GM19239 (cell line): ENCODE measurements at regions not wholly inside any gene's neighbourhood (a gene's known extent, or its start where the extent isn't known, plus 50 kb on each side); places are given as distances from the start of the nearest gene placed in this dataset.

ENCODE experiments used
- DNase-seq: peaks from one replicate; pipeline ENCODE4 v3.0.0; 2011; ENCODE audit warnings: low spot score; ENCODE audit not compliant: insufficient read length
- FAIRE-seq: peaks from 2 replicates; lab custom pipeline; 2011; peaks lifted over from hg19 to GRCh38; lab: Jason Lieb, UNC

DNA sequence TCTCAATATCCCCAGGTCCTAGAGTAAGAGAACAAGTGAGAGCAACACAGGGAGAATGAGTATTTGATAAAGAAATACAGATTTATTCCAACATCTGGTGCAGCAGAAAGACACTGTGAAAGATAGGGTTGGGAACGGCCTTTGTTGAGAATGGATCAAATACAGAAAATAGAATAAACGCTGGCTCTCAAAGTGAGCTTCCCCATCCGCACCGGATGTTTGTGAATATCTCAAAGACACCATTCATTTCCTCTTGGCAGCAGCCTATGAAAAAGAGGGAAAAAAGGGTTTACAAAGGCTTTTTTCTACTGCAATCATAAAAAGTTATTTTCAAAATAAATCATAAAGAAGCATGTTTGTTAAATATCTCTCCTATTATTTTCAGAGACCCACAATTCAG, 279.3 kb downstream of the CASP12 start:
- no peak for FAIRE-seq
- no peak for DNase-seq

DNA sequence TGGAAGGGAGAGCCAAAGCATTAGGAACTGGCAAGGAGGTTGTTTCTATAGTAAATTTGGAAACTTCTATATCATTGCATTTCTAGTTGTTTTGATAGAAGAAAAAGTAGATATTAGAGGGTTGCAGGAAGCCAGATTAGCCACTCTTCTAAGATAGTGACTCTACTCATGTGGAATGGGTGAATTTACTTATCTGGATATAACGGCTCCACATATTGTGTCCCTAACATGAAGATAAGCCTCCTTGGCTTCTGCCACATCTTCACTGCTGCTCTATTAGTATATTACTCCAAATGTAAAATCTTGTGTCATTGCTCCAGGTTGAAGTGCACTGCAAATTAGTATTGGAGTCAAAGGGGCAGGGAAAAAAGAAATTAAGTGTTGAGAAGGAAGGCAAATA, 283.3 kb downstream of the CASP12 start:
- DNase-seq = no peak
- FAIRE-seq = no peak

DNA sequence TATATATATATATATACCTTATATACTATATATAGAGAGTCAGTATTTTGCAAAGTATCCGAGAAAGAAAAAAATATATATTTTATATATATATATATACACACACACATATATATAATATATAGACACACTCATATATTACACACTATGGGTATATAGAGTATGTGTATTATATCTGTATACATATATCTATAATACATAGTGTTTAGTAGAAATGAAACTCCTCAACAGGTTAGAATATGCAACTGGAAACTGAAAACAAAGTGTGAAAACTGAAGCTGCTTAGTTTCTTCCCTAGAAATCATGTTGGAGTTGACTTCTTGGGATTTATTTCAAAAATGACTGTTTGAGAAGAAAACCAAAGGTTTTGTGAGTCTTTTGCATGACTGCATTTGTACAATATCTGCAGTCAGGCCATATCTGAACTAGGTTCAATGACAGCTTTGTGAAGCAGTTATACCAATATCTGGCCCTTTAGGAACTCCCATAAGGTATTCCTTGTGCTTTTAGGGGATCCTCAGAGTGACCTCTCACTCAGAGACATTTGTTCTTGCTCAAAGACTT, 284.1 kb downstream of the CASP12 start:
- FAIRE-seq (no peak), DNase-seq (no peak)

DNA sequence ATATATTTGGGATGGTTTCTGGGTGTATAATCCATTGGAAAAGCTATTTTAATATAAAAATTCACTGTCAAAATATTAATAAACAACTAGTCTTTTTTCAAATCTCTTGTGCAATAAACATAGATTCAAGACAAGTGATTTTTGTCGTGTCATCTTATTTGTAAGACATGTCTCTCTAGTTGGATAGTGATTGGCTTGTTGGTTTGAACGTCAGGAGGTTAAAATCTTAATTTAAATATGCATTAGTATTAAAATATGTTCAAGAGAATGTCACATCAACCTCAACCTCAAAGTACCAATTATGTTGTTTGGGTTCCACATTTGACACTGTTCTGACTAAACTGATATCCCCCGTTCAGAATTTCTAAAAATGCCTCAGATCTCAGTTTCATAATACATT, 287.6 kb downstream of the CASP12 start:
- no peak for FAIRE-seq
- no peak for DNase-seq

DNA sequence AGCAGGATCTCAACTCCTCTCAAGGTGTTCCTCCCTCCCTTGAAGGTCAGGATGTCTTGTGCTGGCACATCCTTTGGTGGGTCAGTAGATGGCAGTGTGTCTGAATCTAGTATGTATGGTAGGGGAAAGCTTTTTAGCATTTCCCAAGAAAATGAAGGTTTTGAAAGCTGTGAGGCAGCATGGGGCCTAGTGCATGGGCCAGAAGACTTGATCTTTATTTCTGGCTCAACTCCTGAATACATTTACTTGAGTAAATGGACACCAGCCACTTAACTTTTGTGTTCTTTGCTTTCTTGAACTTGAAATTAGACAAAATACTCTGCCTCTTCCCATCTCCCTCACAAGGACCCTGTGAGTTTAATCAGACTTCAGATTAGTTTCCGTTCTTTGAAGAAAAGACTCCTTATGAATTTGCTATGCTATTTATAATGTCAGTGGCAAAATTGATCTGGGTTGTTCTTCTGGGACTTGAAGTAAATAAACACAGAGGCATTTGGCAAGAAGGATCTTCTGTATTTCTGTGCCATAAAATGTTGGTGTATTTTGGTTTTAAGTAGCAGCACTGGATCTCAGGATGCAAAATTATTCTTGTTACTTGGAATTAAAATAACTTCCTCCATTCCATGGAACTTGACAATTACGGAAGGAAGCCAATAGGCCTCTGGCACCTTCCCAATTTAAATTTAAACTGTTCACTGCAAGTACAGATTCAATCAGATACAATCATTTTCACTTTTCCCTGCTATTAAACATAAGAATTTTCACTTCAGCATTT, 288.8 kb downstream of the CASP12 start:
- DNase-seq (peak; percentile 20), FAIRE-seq (no peak)

DNA sequence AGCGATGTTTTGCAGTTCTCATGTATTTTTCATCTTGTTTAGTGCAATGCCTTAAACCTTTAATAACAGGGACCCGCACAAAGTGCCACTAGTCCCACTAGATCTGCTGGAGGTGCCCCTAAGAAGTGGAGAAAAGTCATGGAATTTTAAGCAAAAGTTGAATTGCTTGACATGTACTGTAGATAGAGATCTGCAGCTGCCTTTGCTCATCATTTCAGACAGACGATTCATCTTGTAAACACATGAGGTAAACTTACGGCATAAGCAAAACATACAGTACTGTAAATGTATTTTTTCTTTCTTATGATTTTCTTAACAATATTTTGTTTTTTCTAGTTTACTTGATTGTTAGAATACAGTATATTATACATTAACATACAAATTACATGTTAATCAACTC, 295.6 kb downstream of the CASP12 start:
- DNase-seq (no peak), FAIRE-seq (no peak)

DNA sequence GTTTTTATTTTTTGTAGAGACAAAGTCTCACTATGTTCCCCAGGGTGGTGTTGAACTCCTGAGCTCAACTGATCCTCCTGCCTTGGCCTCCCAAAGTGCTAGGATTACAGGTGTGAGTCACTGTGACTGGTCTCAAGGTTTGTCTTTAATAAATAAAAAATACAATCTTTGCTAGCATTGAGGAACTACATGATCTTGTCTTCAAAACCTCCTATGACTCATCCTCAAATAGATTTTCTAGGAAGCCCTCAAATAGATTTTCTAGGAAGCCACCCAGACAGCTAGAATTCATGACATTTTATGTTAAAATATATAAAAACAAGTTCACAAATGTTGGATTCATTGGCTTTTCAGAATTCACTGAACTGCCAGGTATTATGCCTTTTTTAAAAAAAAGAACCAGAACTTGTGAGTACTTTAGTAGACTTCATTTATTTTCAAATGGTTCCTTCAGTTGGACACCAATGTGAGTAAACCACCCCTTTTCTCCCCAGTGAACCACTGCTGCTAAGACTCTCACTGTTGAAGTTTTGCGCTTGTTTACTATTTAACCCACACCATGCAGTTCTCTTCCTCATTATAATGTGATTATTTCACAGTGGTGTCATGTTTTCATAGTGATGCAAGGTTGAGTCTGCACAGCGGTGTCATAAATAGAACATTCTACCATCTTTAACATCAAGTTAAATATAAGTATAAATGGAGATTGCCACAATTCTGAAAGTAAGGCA, 303.9 kb downstream of the CASP12 start:
- no peak for FAIRE-seq

DNA sequence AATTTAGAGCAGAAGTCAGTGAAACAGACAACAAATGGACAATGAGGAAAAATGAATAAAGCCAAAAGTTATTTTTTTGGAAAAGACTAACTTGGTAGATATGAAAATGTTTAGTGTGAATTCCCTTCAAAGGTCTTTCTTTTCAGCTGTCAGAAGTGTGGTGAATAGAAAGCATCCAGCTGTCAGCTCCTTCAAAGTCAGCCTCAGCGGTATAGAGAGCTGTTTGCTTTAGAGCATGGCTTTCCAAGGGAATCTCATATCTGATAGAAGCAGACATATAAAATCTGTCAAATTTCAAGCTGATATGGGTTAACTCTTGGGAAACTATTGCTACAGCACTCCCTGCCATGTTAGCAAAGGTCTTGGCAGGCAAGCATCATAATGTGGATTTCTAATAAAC, 309.3 kb downstream of the CASP12 start:
- DNase-seq (no peak), FAIRE-seq (no peak)

More for the DNA sequence above, 303.9 kb downstream of the CASP12 start:
- DNase-seq = no peak

DNA sequence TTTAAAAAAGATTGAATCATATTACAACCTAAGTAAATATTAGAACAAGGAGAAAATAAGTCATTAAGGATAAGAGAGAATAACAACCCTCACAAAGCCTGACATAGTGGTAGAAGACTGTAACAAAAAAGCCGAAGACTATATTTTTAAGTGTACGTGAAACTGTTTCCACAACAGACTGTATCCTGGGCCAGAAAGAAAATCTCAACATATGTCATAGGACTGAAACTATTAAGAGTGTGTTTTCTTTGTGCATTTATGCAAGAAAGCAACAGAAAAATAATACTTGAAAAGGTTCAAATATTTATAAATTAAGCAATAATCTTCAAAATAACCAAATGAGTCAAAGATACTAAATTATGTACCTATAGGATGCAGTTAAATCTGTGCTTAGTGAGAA, 309.8 kb downstream of the CASP12 start:
- FAIRE-seq (no peak), DNase-seq (no peak)

DNA sequence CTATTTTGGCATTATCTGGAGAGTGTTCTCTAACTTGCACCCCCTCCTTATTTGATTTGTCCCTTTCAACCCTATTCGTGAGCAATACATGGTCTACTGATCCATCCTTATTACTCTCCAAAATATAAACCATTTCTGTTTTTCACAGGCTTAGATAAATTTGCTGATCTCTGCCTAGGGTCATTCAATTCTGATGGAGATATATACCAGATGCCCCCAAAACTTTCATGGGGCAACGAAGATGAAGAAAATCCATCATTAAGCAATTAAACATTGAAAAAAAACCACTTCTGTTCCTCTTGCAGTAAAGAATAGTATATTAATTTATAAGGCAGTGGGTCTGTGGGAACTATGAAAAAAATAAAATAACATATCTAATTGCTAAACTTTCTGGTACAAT, 313.4 kb downstream of the CASP12 start:
- FAIRE-seq (no peak), DNase-seq (no peak)

DNA sequence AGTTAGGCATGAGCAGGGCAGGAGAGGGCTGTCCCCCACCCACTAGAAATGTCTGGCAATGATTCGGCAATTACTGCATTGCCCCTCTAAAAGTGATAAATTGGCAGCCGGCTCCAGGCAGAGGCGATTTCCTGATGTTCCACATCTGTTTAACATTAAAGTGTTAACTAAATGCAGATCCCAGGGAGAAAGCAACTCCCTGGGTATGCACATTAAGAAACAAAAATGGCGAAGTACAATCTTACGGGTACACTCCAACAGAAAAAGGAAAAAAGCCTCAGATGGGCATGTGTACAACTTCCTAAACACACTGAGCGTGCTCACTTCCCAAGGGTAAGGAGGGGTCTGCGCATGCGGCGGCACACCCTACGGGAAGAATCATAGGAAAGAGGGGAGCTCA, 314.4 kb downstream of the CASP12 start:
- no peak for DNase-seq
- no peak for FAIRE-seq

DNA sequence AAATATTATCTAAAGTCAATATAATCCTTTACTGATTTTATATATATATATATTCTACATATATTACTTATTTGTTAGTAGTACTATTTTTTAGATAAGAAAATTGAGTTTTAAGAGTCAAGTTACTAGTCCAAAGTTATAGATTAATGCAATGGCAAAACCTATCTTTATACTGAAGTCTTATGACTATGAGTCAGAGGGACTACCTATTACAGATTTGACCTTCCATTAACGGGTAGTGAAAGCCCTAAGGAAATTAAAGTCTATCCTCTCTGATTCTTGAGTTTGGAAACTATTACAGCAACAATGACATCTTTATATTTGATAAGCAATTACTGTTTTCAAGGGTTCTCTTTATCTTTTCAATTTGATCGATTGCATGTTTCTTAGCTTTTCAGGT, 315.8 kb downstream of the CASP12 start:
- FAIRE-seq = no peak
- no peak for DNase-seq

DNA sequence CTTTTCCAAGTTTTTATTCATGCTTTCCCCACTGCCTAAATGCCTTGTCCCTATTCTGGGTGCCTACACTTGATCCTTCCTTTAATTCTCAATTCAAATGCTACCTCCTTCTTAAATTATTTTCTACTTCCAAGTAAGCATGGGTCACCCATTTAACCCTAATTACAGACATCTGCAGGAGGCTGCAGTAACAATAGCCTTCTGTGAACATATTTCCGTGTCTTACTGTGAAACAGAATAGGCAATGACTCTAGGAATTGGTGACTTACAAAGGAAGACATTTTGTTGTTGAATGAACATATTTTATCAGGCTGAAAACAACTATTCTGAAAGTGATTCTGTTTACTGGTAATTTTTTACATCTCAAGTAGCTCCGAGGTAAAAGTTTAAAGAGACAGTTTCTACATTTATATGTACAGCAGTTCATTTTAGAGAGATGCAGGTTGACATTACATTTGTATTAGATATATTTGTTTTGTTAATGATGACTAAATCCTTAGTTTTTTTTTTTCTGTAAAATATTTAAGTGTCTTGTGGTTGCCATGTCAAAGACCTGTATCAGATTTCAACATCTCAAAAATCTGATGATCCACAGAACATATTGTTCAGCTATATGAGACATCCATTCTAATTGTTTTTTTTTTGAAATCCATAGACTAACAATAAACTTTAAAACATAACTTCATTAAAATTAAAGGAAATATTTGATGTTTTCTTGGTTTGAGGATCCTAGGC, 316.8 kb downstream of the CASP12 start:
- no peak for DNase-seq
- no peak for FAIRE-seq

DNA sequence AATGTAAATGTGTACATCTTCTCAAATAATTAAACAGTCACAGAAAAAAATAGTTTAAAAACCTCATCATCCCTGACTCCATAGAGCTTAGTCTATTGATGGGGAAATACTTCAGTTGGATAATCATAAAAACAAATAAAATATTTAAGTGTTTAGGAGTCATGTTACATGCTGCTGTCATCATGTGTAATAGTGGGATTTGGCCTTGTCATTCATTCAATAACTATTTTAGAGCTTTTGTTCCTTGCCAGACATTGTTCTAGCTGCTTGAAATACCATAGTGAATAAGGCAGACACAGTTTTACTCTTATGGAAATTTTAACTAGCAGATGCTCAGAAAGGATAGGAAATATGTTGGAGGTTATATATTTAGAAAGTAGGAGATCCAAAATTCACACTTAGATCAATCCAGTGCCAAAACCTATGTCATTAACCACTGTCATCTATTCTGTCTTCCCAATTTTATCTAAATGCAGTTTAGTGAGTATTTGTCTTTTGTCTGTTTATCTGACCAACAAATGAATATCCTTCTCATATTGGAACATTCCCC, 324.7 kb downstream of the CASP12 start:
- DNase-seq (no peak), FAIRE-seq (no peak)

DNA sequence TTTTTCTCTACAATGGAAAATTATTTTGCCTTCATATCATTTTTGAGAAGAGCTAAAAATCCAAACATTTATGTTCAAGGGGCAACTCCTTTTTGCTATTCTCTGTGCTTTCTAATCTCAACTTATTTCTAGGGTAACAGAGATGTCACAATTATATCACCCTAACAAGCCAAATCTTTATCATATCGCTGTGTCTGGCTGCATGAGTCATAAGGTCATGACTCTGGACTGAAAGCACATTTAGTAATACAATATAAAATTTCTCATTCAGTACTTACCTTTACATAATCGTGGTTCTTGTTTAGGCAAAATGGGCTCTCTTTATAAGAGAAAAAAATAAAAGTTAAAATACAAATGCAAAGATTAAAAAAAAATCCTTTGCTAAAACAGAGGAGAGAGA, 326.0 kb downstream of the CASP12 start:
- FAIRE-seq (no peak), DNase-seq (no peak)

DNA sequence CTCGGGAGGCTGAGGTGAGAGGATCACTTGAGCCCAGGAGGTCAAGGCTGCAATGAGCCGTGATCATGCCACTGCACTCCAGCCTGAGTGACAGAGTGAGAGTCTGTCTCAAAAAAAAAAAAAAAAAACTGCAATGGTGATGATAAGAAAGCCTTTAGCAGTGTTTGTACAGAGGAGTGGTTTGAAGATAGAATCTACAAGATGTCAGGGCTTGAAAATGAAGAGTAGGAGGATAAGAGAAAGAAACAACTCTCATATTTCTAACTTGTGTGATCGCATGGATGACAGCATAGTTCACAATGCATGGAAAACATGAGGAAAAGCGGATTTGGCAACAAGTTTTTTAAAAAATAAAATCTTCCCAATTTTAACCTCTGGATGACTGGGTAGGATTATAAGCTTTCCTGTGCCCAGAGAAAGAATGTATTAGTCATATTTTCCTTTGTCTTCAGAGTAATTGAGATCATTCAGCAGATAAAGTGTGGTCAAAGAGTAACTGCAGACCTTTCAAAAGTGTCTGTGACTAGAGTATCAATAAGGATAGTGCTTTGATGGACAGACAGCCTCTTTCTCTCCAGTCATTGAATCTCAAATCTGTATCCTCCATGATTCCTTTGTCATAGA, 328.1 kb downstream of the CASP12 start:
- DNase-seq = no peak
- FAIRE-seq = no peak

DNA sequence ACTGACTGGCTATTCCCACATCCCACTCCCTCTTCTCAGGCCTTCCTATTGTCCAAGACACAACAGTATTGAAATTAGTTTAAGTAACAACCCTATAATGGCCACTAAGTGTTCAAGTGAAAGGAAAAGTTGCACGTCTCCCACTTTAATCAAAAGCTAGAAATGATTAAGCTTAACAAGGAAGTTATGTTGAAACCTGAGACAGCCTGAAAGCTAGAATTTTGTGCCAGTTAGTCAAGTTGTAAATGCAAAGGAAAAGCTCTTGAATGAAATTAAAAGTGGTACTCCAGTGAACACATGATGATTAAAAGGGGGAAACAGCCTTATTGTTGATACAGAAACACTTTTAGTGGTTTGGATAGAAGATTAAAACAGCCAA, 332.7 kb downstream of the CASP12 start:
- DNase-seq (no peak), FAIRE-seq (no peak)

DNA sequence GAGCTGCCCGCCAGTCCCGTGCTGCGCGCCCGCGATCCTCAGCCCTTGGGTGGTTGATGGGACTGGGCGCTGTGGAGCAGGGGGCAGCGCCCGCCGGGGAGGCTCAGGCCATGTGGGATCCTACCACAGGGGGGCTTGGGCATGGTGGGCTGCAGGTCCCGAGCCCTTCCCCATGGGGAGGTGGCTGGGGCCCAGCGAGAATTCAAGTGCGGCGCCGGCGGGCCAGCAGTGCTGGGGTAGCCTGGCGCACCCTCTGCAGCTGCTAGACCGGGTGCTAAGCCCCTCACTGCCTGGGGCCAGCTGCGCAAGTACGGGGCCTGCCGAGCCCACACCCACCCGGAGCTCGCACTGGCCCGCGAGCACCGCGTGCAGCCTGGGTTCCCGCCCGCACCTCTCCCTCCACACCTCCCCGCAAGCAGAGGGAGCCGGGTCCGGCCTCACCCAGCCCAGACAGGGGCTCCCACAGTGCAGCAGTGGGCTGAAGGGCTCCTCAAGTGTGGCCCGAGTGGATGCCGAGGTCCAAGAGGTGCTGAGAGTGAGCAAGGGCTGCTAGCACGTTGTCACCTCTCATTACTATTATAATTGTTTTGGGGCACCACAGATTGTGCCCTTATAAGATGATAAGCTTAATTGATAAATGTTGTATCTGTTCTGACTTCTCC, 333.2 kb downstream of the CASP12 start:
- no peak for DNase-seq
- no peak for FAIRE-seq

DNA sequence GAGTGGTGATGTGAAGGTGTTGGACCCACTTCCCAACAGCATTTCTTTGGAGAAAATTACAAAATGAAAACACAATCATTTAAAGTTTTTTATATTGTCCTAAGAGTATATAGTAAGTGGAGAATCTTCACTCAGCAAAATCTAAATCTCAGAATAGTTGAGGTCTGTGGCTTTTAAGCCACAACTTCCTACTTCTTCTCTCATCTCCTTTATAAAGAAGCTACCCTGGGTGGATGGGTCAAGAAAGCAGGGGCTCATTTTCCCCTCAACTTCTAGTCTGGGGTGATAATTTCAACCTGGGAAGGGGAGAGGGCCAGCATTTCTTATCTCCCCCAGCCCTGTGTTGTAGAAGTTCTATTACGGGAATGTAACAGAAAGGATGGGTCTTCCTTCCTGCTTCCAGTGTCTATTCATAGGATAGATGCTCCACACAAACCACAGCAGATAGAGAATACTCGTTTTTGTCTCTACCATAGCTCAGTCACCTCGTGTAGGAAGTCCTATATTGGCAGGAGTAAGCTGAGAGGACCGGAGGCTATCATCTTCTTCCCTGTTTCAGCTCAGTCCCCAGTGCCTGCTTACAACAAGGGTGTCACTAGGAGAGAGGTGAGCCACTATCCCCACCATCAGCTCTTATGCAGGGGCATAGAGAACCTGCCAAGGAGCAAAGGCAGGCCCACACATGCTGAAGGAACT, 341.5 kb downstream of the CASP12 start:
- DNase-seq (no peak), FAIRE-seq (no peak)
